Smooth muscle cell of the brain vasculature (primary cell): ENCODE measurements at regions not wholly inside any gene's neighbourhood (a gene's known extent, or its start where the extent isn't known, plus 50 kb on each side); places are given as distances from the start of the nearest gene placed in this dataset.
A peak's percentile ranks its signal among the peaks of the same experiment; 100 is the strongest.

Experiments used
- DNase-seq: peaks from one replicate; pipeline ENCODE4 v3.0.0-alpha.2; 2012; ENCODE audit warnings: low read depth, low spot score

GRCh38 chr9:115254287-115255180 lies 136.6 kb upstream of the TNC start:
- no peak for DNase-seq

GRCh38 chr9:115261656-115262081 lies 143.7 kb upstream of the TNC start:
- no peak for DNase-seq

- DNase-seq, result no peak
These were observed 144.5 kb upstream of the TNC start for GRCh38 chr9:115262477-115262876.

GRCh38 chr9:115262952-115263351 lies 145.0 kb upstream of the TNC start:
- DNase-seq, result no peak

GRCh38 chr9:115263371-115264075 lies 145.6 kb upstream of the TNC start:
- DNase-seq, result no peak

GRCh38 chr9:115264313-115264712 lies 146.4 kb upstream of the TNC start:
- no peak for DNase-seq

- no peak for DNase-seq
These were observed 149.8 kb upstream of the TNC start for GRCh38 chr9:115267790-115268189.

- no peak for DNase-seq
These were observed 157.8 kb upstream of the TNC start for GRCh38 chr9:115275753-115276152.

- DNase-seq, result no peak
These were observed 158.7 kb upstream of the TNC start for GRCh38 chr9:115276621-115277020.

- DNase-seq, result no peak
These were observed 159.3 kb upstream of the TNC start for GRCh38 chr9:115277301-115277700.

- no peak for DNase-seq
These were observed 160.5 kb upstream of the TNC start for GRCh38 chr9:115278326-115279035.

GRCh38 chr9:115283395-115283794 lies 165.4 kb upstream of the TNC start:
- no peak for DNase-seq

- no peak for DNase-seq
These were observed 167.9 kb upstream of the TNC start for GRCh38 chr9:115285836-115286235.

- DNase-seq, result no peak
These were observed 168.5 kb upstream of the TNC start for GRCh38 chr9:115286411-115286810.

GRCh38 chr9:115289757-115290208 lies 171.8 kb upstream of the TNC start:
- peak; percentile 31 for DNase-seq

GRCh38 chr9:115291841-115292240 lies 173.9 kb upstream of the TNC start:
- no peak for DNase-seq

- DNase-seq, result no peak
These were observed 174.8 kb upstream of the TNC start for GRCh38 chr9:115292584-115293279.

- no peak for DNase-seq
These were observed 177.8 kb upstream of the TNC start for GRCh38 chr9:115295734-115296133.

GRCh38 chr9:115296831-115297565 lies 179.0 kb upstream of the TNC start:
- DNase-seq, result no peak

GRCh38 chr9:115300116-115300515 lies 182.2 kb upstream of the TNC start:
- no peak for DNase-seq

GRCh38 chr9:115300874-115301273 lies 182.9 kb upstream of the TNC start:
- no peak for DNase-seq
